IPS-20b (cell line): ENCODE measurements at regions not wholly inside any gene's neighbourhood (a gene's known extent, or its start where the extent isn't known, plus 50 kb on each side); places are given as distances from the start of the nearest gene placed in this dataset.

Source experiments
- H3K27ac ChIP-seq: one replicate; pipeline ENCODE4 v1.5.1; 2013; ENCODE audit warnings: low read length
- H3K27me3 ChIP-seq: 2 replicates; pipeline ENCODE4 v1.6.1; 2013; ENCODE audit warnings: mild to moderate bottlenecking, low read length, inconsistent platforms; ENCODE audit not compliant: insufficient read depth
- H3K36me3 ChIP-seq: 2 replicates; pipeline ENCODE4 v1.6.1; 2013; ENCODE audit warnings: low read depth, mild to moderate bottlenecking, inconsistent platforms, low read length, moderate library complexity; ENCODE audit not compliant: insufficient read depth
- H3K4me1 ChIP-seq: 2 replicates; pipeline ENCODE4 v1.6.1; 2013; ENCODE audit warnings: mild to moderate bottlenecking, control low read depth, inconsistent platforms, low read length, moderate library complexity; ENCODE audit not compliant: insufficient read depth
- H3K4me3 ChIP-seq: 2 replicates; pipeline ENCODE4 v1.5.1; 2013; ENCODE audit warnings: mild to moderate bottlenecking, low read length, inconsistent platforms
- H3K9ac ChIP-seq: 2 replicates; pipeline ENCODE4 v1.6.1; 2013; ENCODE audit warnings: low read depth, mild to moderate bottlenecking, inconsistent platforms, low read length, moderate library complexity
- H3K9me3 ChIP-seq: 2 replicates; pipeline ENCODE4 v1.6.1; 2013; ENCODE audit warnings: mild to moderate bottlenecking, low read depth, low read length, inconsistent platforms; ENCODE audit not compliant: insufficient read depth

DNA sequence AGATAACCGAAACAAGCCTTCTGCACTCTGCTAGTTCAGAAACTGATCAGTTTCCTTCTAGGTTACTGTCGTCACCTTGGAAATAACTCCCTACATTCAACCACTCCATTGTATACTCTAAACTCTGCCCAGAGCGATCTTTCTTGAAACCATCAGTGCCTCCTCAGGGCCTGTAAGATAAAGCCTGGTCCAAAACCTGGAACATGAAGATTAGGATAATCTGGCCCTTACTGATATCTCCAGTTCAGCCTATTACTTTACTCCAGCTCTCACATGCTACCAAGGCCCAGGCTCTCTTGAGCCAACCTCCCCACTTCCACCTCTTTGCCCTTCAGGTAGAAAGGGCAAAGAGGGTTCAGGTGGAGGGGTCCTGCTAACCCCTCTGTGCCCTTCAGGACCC, 125.3 kb upstream of the RXFP2 start:
- Histone ChIP-seq H3K4me3 (no peak overlapping the region), H3K27me3 (no peaks in the 10 kb centered on the region), H3K4me1 (no peaks in the 10 kb centered on the region), H3K27ac (no peak overlapping the region), H3K9me3 (no peaks in the 10 kb centered on the region), H3K36me3 (no peaks in the 10 kb centered on the region), H3K9ac (no peak overlapping the region)

DNA sequence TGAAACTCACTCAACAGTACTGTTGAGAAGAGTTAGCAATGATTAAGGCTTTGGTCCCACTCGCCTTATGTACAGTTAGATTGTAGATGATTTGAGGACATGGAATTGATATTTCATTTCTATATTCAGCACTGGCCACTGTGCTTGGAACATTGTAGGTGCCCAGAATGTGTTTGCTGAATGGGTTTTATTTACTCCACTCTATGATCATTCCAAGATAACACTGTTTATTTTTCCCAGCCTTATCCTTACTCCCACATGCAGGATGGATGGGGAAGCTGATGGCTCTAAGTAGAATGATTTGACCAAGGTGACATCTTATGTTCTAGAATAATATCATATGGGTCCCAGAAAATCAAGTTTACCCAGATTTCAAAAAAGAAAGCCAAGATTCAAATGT, 124.6 kb upstream of the RXFP2 start:
- no peaks in the 10 kb centered on the region for H3K27me3 ChIP-seq
- no peak overlapping the region for H3K4me3 ChIP-seq
- H3K4me1 ChIP-seq = no peaks in the 10 kb centered on the region
- no peaks in the 10 kb centered on the region for H3K9me3 ChIP-seq
- no peak overlapping the region for H3K9ac ChIP-seq
- H3K27ac ChIP-seq = no peak overlapping the region
- H3K36me3 ChIP-seq = no peaks in the 10 kb centered on the region

DNA sequence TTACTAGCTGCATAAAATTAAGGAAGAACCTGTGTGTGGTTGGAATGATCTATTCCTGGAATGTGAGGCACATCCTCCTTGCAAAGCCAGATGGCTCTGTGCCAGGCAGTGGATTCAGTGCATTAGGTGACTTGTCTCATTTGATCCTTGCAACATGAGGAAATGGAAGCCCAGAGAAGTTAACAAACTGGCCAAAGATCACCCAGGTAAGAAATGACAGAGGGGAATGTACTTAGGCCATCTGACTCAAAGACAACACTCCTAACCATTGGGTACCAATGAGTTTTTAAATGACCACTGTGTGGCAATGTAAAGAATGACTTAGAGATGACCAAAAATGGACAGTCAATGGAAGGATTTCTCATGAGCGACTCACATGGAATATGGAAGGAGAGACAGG, 114.2 kb upstream of the RXFP2 start:
- H3K4me3 ChIP-seq = no peak overlapping the region
- no peak overlapping the region for H3K9ac ChIP-seq
- no peaks in the 10 kb centered on the region for H3K9me3 ChIP-seq
- H3K4me1 ChIP-seq = no peaks in the 10 kb centered on the region
- H3K36me3 ChIP-seq = no peaks in the 10 kb centered on the region
- H3K27me3 ChIP-seq = no peaks in the 10 kb centered on the region
- no peak overlapping the region for H3K27ac ChIP-seq

DNA sequence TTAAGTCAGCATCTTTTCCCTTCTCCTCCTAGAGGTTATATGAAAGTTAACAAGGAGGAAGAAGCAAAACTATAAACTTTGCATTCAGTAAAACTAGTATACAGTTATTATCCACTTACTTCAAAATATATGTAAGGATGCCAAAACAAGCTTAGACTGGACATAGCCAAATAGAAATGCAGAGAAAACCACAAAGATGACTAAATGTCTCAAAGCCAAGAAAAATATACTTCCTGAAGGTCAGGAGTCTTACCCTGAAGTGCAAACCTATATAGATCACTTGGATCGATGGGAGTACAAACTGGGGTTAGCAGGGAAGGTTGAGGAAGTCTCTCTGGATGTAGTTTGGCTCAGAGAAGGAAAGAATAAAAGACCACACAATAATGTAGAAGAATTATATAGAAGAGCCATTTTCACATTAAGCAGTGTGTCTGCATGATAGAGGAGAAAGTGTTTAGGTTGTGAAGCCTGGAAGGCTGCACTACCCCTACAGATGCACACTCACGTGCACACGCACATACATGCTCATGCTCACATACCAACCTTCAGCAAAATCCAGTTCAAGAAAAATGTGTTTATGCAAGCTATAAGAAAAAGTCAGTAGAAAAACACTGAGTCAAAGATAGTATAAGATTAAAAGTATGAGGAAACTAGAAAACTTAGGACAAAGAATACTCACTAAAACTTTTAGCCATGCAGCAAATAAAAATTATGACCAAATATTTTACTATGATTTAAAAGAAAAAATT, 112.1 kb upstream of the RXFP2 start:
- peaks cover 8% of the 10 kb centered on the region; the same call in 1 of the 2 replicates for H3K4me1 ChIP-seq
- no peaks in the 10 kb centered on the region for H3K9me3 ChIP-seq
- no peak overlapping the region for H3K4me3 ChIP-seq
- no peaks in the 10 kb centered on the region for H3K36me3 ChIP-seq
- H3K27me3 ChIP-seq = no peaks in the 10 kb centered on the region
- H3K27ac ChIP-seq = no peak overlapping the region
- no peak overlapping the region for H3K9ac ChIP-seq

DNA sequence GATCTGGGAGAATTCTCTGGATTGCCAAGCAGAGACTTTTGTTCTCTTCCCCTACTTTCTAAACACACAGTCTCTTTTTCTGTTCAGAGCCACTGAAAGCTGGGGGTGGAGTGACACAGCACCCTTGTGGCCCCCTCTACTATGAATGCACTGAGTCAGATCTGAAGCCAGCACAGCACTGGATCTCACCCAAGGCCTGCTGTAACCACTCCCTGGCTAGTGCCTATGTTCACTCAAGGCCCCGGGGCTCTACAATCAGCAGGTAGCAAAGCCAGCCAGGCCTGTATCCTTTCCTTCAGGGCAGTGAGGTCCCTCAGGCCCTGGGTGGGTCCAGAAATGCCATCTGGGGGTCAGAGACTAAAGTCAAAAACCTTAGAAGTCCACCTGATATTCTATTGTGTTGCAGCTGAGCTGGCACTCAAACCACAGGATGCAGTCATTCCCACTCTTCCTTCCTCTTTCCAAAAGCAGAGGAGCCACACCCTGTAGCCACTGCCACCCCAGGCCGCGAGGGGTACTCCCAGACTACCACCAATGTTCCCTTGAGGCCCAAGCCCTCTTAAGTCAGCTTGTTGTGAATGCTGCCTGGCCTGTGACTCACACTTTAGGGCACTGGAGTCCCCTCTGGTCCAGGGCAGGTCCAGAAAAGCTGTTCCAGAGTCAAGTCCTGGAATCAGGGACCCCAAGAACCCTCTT, 110.1 kb upstream of the RXFP2 start:
- no peaks in the 10 kb centered on the region for H3K36me3 ChIP-seq
- H3K4me1 ChIP-seq = peaks cover 8% of the 10 kb centered on the region; the same call in 1 of the 2 replicates
- no peaks in the 10 kb centered on the region for H3K27me3 ChIP-seq
- no peak overlapping the region for H3K9ac ChIP-seq
- H3K27ac ChIP-seq = no peak overlapping the region
- H3K9me3 ChIP-seq = no peaks in the 10 kb centered on the region
- no peak overlapping the region for H3K4me3 ChIP-seq

DNA sequence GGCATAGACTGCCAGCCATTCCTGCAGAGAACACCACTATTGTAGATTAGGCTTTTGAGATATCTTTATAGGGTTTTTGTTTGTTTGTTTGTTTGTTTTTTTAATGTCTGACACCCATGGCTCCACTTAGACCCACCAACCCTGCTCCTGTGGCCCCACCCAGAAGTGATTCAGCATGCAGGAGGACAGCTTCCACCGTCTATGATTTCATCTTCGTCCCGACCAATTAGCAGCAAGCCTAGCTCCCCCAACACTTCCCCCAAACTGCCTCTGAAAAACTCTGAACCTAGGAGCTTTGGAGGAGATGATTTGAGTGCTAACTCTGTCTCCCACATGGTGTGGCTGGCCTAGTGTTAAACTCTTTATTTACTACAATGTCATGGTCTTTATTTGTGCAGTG, 108.3 kb upstream of the RXFP2 start:
- Histone ChIP-seq H3K4me3 (no peak overlapping the region), H3K27me3 (no peaks in the 10 kb centered on the region), H3K36me3 (no peaks in the 10 kb centered on the region), H3K27ac (no peak overlapping the region), H3K9ac (no peak overlapping the region), H3K4me1 (peaks cover 8% of the 10 kb centered on the region; the same call in 1 of the 2 replicates), H3K9me3 (no peaks in the 10 kb centered on the region)

DNA sequence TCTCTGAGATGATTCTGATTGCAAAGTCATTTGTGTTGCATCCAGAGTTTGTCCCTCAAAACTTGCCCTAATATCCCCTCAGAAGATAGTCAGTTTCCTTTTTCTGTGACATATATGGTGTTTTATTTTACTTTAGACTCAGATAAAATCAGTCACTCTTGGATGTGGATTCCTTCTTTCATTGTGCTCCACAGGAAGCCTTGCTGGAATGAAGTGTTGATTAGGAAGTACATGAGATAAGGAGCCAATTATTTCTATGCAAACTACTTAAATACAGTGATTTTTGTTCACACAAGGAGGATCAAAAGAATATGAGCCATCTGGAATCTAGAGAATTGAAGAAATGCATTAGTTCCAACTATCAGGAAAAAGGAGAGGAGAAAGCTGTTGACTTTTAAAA, 107.6 kb upstream of the RXFP2 start:
- Histone ChIP-seq H3K27me3 (no peaks in the 10 kb centered on the region), H3K27ac (no peak overlapping the region), H3K4me1 (peaks cover 8% of the 10 kb centered on the region; the same call in 1 of the 2 replicates), H3K4me3 (no peak overlapping the region), H3K9ac (no peak overlapping the region), H3K36me3 (no peaks in the 10 kb centered on the region), H3K9me3 (no peaks in the 10 kb centered on the region)

DNA sequence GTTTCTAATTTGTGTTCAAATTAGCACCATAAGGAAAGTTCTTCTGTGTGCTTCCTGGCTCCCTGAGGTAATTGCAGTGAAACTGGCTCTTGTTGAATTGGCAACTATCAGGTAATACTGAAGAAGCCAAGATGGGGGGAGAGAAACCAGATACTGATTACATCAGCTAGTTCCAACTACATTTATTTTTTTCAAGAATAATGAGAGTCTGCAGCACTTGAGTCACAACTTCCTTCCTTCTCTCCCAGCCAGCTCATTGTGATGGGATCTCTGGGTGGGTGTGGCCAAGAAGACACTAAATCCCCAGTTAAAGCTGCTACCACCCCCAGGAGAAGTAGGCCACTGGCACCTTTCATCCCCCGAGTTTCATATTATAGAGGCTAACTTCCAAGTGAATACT, 100.7 kb upstream of the RXFP2 start:
- Histone ChIP-seq H3K36me3 (no peaks in the 10 kb centered on the region), H3K27me3 (no peaks in the 10 kb centered on the region), H3K4me1 (no peaks in the 10 kb centered on the region), H3K9ac (no peak overlapping the region), H3K9me3 (peaks cover 30% of the 10 kb centered on the region), H3K4me3 (no peak overlapping the region), H3K27ac (no peak overlapping the region)

DNA sequence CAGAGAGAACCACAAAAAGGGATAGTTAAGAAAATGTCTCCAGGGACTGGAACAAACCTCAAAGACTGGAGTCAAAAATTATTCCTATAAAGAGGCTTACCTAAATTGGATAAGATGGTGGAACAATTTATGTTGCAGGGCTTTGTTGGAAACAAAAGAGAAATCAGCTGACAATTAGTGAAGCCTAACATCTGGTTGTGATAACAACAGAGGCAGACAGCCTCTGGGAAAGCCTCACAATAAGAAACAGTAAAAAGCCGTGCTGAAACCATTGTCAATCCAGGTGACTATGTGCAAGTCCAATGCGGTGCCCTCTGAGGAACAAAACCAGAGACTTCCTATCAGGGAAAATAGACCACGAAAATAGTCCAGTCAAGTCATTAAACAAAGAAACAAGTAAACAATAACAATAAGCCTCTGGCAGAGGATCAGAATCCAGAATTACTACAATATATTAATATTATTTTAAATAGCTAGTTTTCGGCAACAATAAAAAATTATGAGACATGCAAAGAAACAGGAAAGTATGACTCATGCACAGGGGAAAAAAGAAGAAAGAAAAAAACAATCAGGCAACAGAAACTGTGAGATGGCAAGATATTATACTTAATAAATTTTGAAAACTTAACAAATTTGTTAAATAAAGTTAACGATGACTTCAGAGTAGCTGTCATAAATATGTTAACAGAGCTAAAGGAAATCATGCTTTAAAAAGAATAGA, 99.7 kb upstream of the RXFP2 start:
- H3K27ac ChIP-seq = no peak overlapping the region
- peaks cover 30% of the 10 kb centered on the region for H3K9me3 ChIP-seq
- no peaks in the 10 kb centered on the region for H3K27me3 ChIP-seq
- no peak overlapping the region for H3K4me3 ChIP-seq
- no peaks in the 10 kb centered on the region for H3K36me3 ChIP-seq
- H3K9ac ChIP-seq = no peak overlapping the region
- H3K4me1 ChIP-seq = no peaks in the 10 kb centered on the region

DNA sequence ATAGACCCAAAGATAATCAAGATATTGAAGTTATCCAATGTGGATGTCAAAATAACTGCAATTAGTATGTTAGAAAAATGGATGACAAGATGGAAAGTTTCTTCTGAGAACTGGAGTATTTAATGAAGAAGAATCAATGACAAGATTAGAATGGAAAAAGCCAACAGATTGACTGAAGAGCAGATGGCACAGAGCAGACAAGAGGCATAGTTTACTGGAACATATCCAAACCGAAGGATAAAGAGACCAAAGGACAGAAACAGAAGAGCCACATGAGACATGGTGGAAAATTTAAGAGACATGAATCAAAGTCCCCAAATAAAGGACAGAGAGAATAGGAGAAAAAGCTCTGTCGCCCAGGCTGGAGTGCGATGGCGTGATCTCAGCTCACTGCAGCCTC, 89.6 kb upstream of the RXFP2 start:
- Histone ChIP-seq H3K4me1 (no peaks in the 10 kb centered on the region), H3K27me3 (no peaks in the 10 kb centered on the region), H3K27ac (no peak overlapping the region), H3K9ac (no peak overlapping the region), H3K4me3 (no peak overlapping the region), H3K36me3 (no peaks in the 10 kb centered on the region), H3K9me3 (no peaks in the 10 kb centered on the region)

DNA sequence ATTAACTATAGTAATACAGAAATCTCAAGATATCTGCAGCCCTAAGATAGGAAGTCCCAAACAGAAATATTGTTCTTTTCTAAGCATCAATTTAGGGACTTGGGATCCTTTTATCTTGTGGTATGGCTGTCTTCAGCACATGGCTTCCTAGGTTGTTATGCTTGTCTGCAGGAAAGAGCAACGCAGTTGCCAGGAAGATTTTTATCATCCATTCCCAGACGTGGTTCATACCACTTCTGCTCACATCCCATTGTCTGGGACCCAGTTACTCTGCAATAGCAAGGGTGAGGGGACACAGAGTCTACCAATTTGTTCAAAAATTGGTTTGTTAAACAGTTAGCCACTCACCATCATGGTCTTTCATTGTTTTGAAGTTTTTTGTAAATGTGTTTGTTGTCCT, 85.6 kb upstream of the RXFP2 start:
- no peak overlapping the region for H3K27ac ChIP-seq
- H3K4me3 ChIP-seq = no peak overlapping the region
- no peaks in the 10 kb centered on the region for H3K9me3 ChIP-seq
- H3K4me1 ChIP-seq = no peaks in the 10 kb centered on the region
- H3K9ac ChIP-seq = no peak overlapping the region
- H3K36me3 ChIP-seq = no peaks in the 10 kb centered on the region
- no peaks in the 10 kb centered on the region for H3K27me3 ChIP-seq
